ENCODE measurements at regions not wholly inside any gene's neighbourhood (a gene's known extent, or its start where the extent isn't known, plus 50 kb on each side); places are given as distances from the start of the nearest gene placed in this dataset.

GRCh38 chr18:22094358-22094734, 75.0 kb upstream of the GATA6 start:
- Histone ChIP-seq H3K4me1 (ENCODE audit: control insufficient read depth, extremely low read depth, insufficient read depth, low read length) (no peaks in the 10 kb centered on the region), H3K9me3 (replicated peaks; ENCODE audit: control insufficient read depth, insufficient read depth, low read length) (no peaks in the 10 kb centered on the region), H3K79me2 (ENCODE audit: control insufficient read depth, insufficient read depth, low read length) (no peaks in the 10 kb centered on the region), H4K20me1 (replicated peaks; ENCODE audit: control insufficient read depth, extremely low read depth, insufficient read depth, low read length) (no peaks in the 10 kb centered on the region), H3K4me3 (replicated peaks in 1 of 3; ENCODE audit: insufficient read depth in 1 of 3, low read depth in 1 of 3, low read length in 3 of 3) (no peak overlapping the region), H2AFZ (ENCODE audit: low read depth, low read length) (no peak overlapping the region), H3K27me3 (ENCODE audit: control insufficient read depth in 2 of 2, insufficient read depth in 2 of 2, low read length in 2 of 2) (peaks cover 45 to 46% of the 10 kb centered on the region in 2 experiments), H3K36me3 (ENCODE audit: control insufficient read depth in 2 of 2, extremely low read depth in 1 of 2, insufficient read depth in 2 of 2, low read length in 2 of 2) (no peaks in the 10 kb centered on the region), H3K4me2 (ENCODE audit: insufficient read depth, low read length) (no peak overlapping the region), H3K9me1 (replicated peaks; ENCODE audit: control insufficient read depth, extremely low read depth, insufficient read depth, low read length) (no peaks in the 10 kb centered on the region), H3K27ac (ENCODE audit: insufficient read depth, low read depth, low read length) (no peak overlapping the region), H3K9ac (replicated peaks; ENCODE audit: extremely low read depth, insufficient read depth, low read length) (no peak overlapping the region)
- dilution Hi-C loops (cut with MboI; ENCODE audit: extremely low pct_ligation_motif_present, low sequenced_read_pairs) (no loop called here), intact Hi-C loops (cut with micrococcal nuclease) (no loop called here)
- no TSS peak for BruUV-seq (replicated peaks)
- CTCF ChIA-PET, result no interaction called here
- DNase-seq (ENCODE audit: low read depth, low spot score), result no peak
- FAIRE-seq, result no peak
- TF ChIP-seq EZH2 (IDR thresholded peaks at IDR 0.05; ENCODE audit: borderline replicate concordance, low read depth, low read length, severe bottlenecking) (no peak), MAX (IDR thresholded peaks at IDR 0.05; ENCODE audit: insufficient read depth, insufficient read length) (no peak), JUN (IDR thresholded peaks at IDR 0.05; ENCODE audit: borderline replicate concordance, insufficient read depth, insufficient read length, low read depth) (no peak), POLR2AphosphoS5 (IDR thresholded peaks at IDR 0.05; ENCODE audit: insufficient read depth, low read depth, low read length) (no peak)
- POLR2A ChIA-PET, result no interaction called here

- BruUV-seq (replicated peaks), result no TSS peak
- no peaks in the 10 kb centered on the region for H3K36me3 ChIP-seq (ENCODE audit: control insufficient read depth in 2 of 2, extremely low read depth in 1 of 2, insufficient read depth in 2 of 2, low read length in 2 of 2)
- no peak for TF ChIP-seq JUN (IDR thresholded peaks at IDR 0.05; ENCODE audit: borderline replicate concordance, insufficient read depth, insufficient read length, low read depth)
- TF ChIP-seq POLR2A (IDR thresholded peaks at IDR 0.05; ENCODE audit: low read depth, low read length), result no peak
- no peak for TF ChIP-seq POLR2AphosphoS5 (IDR thresholded peaks at IDR 0.05; ENCODE audit: insufficient read depth, low read depth, low read length)
- no peak for TF ChIP-seq MYC (IDR thresholded peaks at IDR 0.05; ENCODE audit: low read depth, low read length)
- no peak for TF ChIP-seq EZH2 (IDR thresholded peaks at IDR 0.05; ENCODE audit: borderline replicate concordance, low read depth, low read length, severe bottlenecking)
- no peak for TF ChIP-seq MAX (IDR thresholded peaks at IDR 0.05; ENCODE audit: insufficient read depth, insufficient read length)
- no peak for TF ChIP-seq FOS (IDR thresholded peaks at IDR 0.05; ENCODE audit: borderline replicate concordance, insufficient read depth, low read length)
- TF ChIP-seq GATA2 (IDR thresholded peaks at IDR 0.05; ENCODE audit: insufficient read depth, insufficient read length, low read depth, low read length), result no peak
- TF ChIP-seq CTCF (IDR thresholded peaks at IDR 0.05; ENCODE audit: extremely low read depth in 1 of 2, insufficient read depth in 1 of 2, low read depth in 1 of 2, low read length in 2 of 2), result no peak
- H4K20me1 ChIP-seq (replicated peaks; ENCODE audit: control insufficient read depth, extremely low read depth, insufficient read depth, low read length), result no peaks in the 10 kb centered on the region
- H3K9me3 ChIP-seq (replicated peaks; ENCODE audit: control insufficient read depth, insufficient read depth, low read length), result no peaks in the 10 kb centered on the region
- H3K4me3 ChIP-seq (replicated peaks in 1 of 3; ENCODE audit: insufficient read depth in 1 of 3, low read depth in 1 of 3, low read length in 3 of 3), result no peak overlapping the region
- peaks cover 49 to 52% of the 10 kb centered on the region in 2 experiments for H3K27me3 ChIP-seq (ENCODE audit: control insufficient read depth in 2 of 2, insufficient read depth in 2 of 2, low read length in 2 of 2)
- FAIRE-seq, result no peak
- H2AFZ ChIP-seq (ENCODE audit: low read depth, low read length), result no peak overlapping the region
- no peaks in the 10 kb centered on the region for H3K79me2 ChIP-seq (ENCODE audit: control insufficient read depth, insufficient read depth, low read length)
- no peaks in the 10 kb centered on the region for H3K9me1 ChIP-seq (replicated peaks; ENCODE audit: control insufficient read depth, extremely low read depth, insufficient read depth, low read length)
- dilution Hi-C loops (cut with MboI; ENCODE audit: extremely low pct_ligation_motif_present, low sequenced_read_pairs), result no loop called here
- H3K9ac ChIP-seq (replicated peaks; ENCODE audit: extremely low read depth, insufficient read depth, low read length), result no peak overlapping the region
- no peak for DNase-seq (ENCODE audit: low read depth, low spot score)
- intact Hi-C loops (cut with micrococcal nuclease), result no loop called here
- ChIA-PET CTCF (interaction anchor here (0.6 to 1.4 kb wide), 4 partner anchors 10 to 464 kb away, joined by 3 to 4 read pairs (median 3); no protein-coding TSS in a partner anchor), POLR2A (no interaction called here)
- no peak overlapping the region for H3K4me2 ChIP-seq (ENCODE audit: insufficient read depth, low read length)
- H3K27ac ChIP-seq (ENCODE audit: insufficient read depth, low read depth, low read length), result no peak overlapping the region
- peaks cover 16% of the 10 kb centered on the region for H3K4me1 ChIP-seq (ENCODE audit: control insufficient read depth, extremely low read depth, insufficient read depth, low read length)
These were observed 70.8 kb upstream of the GATA6 start for GRCh38 chr18:22098563-22098989.

Measured in endothelial cell of umbilical vein (primary cell).